HG03342 (cell line): ENCODE measurements at regions not wholly inside any gene's neighbourhood (a gene's known extent, or its start where the extent isn't known, plus 50 kb on each side); places are given as distances from the start of the nearest gene placed in this dataset.

Source experiments
- ATAC-seq: cut with Tn5 transposase; IDR thresholded peaks from one replicate; pipeline ENCODE4 v1.9.1; 2021; ENCODE audit warnings: mild to moderate bottlenecking, moderate library complexity; ENCODE audit not compliant: unreplicated experiment

GRCh38 chr20:17795501-17796071 is 95.8 kb downstream of the BANF2 start:
- ATAC-seq = no peak

DNA sequence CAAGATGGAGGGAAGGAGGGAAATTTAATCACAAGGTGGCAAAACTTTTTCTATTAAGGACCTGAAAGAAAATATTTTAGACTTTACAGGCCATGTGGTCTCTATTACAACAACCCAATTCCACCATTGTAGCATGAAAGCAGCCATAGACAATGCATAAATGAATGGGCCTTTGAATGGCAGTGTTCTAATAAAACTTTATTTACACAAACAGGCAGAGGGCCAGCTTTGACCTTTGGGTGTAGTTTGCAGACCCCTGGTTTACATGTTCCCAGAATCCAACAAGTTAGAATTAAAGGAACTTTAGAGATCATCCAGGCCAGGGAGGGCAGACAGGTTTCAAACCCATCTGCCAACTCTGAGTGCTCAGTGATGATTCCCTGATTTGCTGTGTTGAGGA is 95.2 kb downstream of the BANF2 start:
- ATAC-seq = no peak

DNA sequence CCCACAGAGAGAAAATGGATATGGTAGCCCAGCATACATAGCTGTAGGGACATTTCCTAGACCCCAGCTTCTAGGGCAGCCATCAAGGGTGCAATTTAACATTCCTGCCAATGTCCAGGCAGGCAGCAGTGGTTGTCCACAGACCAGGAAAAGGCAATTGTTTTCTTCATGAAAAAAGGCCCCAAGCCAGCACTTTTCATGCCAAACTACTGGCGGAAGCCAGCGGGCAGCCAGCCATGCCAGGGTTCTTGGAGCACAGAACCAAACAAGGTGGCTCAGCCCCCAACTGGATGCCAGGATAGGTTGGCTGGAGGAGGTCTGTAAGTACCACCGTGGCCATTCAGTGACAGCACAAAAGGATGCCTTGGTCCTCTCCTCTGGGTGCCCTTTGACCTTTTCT is 94.6 kb downstream of the BANF2 start:
- ATAC-seq = no peak

DNA sequence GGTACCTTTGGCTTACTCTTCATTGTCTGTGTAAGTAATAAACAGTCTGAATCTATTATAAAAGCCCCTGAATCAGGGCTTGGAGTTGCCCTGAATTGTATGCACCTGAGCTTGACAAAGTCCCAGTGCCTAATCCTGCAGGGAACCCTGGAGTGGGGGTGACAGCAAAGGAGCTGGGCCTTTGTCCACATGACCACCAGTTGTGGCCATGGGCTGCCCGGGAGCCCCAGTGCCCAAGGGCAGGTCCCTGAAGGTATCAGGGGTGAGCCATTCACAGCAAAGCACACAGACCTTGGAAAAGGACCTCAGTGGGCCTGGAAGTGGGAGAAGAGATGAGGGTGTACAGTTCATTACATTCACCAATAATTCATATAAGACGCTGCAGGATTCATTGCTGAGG is 94.2 kb downstream of the BANF2 start:
- no peak for ATAC-seq

DNA sequence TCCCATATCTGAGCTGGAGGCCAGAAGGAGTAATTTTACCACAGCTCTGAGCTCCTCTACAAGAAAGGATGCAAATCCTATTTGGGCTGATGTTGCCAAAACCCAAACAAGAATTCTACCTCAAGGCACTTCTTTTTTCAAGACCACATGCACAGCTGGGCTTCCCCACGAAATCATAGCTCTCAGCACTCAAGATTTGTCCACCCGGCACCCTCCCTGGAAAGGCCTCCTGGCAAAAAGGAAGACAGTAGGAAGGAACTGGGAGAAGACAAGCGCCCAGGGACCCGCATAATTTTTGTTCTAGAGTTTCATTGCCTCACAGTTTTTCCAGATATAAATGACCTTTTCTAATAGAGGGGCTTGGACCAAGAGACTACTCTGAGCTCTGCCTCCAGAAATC is 90.5 kb downstream of the BANF2 start:
- no peak for ATAC-seq

DNA sequence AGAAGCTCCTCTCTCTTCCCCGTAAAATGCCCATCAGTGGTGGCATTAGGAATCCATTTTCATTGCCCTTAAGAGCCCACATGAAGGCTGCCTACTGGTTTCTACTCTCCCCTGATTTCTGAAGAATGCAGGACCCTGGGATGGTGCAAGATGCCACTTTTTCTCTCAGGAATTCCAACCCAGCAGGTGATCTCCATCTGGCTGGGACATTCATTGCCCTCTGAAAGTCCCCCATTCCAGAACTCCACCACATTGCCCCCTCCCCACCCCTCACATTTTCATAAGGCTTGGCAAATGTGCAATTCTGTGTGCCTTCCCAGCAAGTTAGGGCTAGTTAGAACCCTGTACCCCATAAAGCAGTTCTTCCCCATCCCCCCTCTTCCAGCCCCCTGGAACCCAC is 88.0 kb downstream of the BANF2 start:
- no peak for ATAC-seq

DNA sequence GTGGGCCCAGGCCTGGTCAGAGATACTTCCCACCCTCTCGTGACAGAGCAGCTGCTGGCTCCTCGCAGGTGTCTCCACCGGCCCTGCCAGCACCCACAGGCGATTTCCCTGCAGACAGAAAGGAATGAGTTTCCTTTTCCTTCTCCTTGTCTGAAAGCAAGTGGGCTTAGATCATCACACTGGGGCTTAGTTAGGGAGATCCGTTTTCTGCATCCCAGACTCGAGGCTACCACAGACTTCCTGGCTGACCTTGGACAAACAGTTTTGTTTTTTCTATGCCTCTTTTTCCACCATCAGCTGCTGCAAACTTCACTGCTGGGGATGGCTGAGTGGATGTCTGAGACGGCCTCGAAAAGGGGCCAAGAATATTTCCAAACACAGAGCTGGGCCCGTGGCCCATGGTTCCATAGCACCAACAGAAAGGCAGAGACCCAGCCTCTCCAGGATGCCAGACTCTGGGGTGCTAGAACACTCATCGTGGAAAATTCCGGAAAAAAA is 86.5 kb downstream of the BANF2 start:
- no peak for ATAC-seq
